ENCODE measurements at regions not wholly inside any gene's neighbourhood (a gene's known extent, or its start where the extent isn't known, plus 50 kb on each side); places are given as distances from the start of the nearest gene placed in this dataset.

DNA sequence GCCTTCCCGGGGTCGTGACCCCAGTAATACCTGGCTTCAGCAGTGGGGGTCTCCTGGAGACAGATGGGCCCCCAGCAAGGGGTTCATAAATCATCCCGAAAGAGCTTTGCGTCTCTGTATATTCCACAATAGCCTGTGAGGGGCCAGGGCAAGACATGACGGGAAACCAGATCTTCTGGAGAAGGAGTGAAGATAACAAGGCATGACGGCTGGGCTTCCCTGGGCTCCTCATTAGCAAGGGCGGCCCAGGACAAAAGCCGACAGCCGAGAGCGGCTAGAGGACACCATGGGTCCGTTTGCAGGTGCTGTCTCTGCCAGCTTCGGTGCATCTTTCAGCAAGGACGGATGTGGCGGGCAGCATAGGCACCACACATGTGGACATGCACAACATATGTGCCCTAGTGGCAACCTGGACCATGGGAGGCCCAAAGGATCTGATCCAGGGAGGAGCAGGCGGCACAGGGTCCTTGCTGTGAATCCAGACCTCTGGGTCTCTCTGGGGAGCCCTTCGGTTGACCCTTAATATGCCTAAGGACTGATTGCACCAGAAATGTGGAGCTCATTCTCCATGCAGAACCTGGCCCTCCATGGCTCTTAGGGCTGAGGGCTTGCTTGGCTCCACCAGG is 136.9 kb upstream of the FOXF1 start:
- no peaks in the 10 kb centered on the region for H3K9me3 ChIP-seq (ENCODE audit: severe bottlenecking)
- TF ChIP-seq, protein P1, sequence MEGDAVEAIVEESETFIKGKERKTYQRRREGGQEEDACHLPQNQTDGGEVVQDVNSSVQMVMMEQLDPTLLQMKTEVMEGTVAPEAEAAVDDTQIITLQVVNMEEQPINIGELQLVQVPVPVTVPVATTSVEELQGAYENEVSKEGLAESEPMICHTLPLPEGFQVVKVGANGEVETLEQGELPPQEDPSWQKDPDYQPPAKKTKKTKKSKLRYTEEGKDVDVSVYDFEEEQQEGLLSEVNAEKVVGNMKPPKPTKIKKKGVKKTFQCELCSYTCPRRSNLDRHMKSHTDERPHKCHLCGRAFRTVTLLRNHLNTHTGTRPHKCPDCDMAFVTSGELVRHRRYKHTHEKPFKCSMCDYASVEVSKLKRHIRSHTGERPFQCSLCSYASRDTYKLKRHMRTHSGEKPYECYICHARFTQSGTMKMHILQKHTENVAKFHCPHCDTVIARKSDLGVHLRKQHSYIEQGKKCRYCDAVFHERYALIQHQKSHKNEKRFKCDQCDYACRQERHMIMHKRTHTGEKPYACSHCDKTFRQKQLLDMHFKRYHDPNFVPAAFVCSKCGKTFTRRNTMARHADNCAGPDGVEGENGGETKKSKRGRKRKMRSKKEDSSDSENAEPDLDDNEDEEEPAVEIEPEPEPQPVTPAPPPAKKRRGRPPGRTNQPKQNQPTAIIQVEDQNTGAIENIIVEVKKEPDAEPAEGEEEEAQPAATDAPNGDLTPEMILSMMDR (IDR thresholded peaks at IDR 0.05; ENCODE audit: low read depth, low read length), result no peak
- peak; percentile 9 for DNase-seq
- H3K4me3 ChIP-seq (ENCODE audit: low read depth, low read length), result no peak overlapping the region
- H3K27ac ChIP-seq, result no peak overlapping the region
- no peaks in the 10 kb centered on the region for H3K36me3 ChIP-seq
- H3K27me3 ChIP-seq (ENCODE audit: insufficient read depth, low read depth, severe bottlenecking), result no peaks in the 10 kb centered on the region

DNA sequence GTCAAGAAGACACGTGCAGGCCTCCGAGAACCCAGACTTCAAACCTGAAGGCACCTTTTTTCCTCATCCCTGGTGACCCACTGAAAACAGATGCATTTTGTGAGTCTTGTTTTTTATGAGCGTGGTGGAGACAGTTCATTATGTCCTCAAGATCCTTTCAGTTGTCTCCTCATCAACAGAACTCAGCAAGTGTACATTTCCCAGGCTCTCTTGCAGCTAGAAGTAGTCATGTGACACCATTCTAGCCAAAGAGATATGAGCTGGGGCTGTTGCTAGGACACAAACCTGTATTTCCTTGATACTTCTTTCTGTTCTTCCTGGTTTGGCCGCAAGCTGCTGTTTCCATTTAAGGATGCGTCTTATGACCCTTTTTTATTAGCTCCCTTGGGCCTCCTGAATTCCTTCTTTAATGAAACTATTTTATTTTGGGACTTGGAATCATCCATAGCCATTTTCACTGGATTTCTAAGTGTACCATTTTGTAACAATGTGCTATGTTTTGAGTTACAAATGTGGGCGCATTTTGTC is 135.7 kb upstream of the FOXF1 start:
- Histone ChIP-seq H3K27me3 (ENCODE audit: insufficient read depth, low read depth, severe bottlenecking) (no peaks in the 10 kb centered on the region), H3K36me3 (no peaks in the 10 kb centered on the region), H3K4me3 (ENCODE audit: low read depth, low read length) (no peak overlapping the region), H3K9me3 (ENCODE audit: severe bottlenecking) (no peaks in the 10 kb centered on the region), H3K27ac (no peak overlapping the region)
- no peak for DNase-seq
- TF ChIP-seq, protein P1 (IDR thresholded peaks at IDR 0.05; ENCODE audit: low read depth, low read length), result no peak

DNA sequence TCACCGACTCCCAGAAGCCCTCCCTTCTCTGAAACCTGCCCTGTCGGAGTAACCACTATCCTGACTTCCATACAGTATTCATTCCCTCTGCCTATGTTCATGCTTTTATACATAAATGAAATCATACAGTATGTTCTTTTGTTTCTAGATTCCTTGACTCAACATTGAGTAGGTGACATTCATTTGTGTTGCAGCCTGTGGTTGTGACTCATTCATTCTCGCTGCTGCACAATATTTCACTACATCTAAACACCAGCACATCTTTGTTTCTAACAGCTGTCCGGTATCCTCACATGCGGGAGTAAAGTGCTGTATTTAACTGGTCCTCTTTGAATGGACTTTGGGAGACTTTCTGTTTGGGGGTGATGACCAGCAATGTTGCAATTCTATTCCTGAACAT is 135.0 kb upstream of the FOXF1 start:
- no peaks in the 10 kb centered on the region for H3K9me3 ChIP-seq (ENCODE audit: severe bottlenecking)
- H3K36me3 ChIP-seq, result no peaks in the 10 kb centered on the region
- H3K4me3 ChIP-seq (ENCODE audit: low read depth, low read length), result no peak overlapping the region
- TF ChIP-seq, protein P1 (IDR thresholded peaks at IDR 0.05; ENCODE audit: low read depth, low read length), result no peak
- H3K27ac ChIP-seq, result no peak overlapping the region
- no peak for DNase-seq
- H3K27me3 ChIP-seq (ENCODE audit: insufficient read depth, low read depth, severe bottlenecking), result no peaks in the 10 kb centered on the region

DNA sequence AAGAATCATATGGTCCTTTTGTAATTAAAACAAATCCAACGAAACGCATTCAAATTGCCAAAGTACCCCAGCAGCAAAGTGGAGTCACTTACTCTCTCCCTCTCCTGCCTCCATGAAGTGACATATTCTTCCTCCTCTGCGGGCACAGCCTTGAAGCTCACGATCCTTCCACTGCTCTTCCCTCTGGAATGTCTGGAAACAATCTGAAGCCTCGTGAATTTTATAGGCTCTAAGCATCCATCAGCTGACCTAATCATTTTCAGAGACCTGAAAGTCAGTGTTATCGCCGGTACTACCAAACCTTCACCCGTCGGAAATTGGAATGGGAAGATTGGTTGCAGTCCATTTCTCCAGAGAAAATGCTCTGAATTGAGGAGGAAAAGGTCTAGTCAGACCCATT is 134.5 kb upstream of the FOXF1 start:
- Histone ChIP-seq H3K27me3 (ENCODE audit: insufficient read depth, low read depth, severe bottlenecking) (no peaks in the 10 kb centered on the region), H3K27ac (no peak overlapping the region), H3K36me3 (no peaks in the 10 kb centered on the region), H3K4me3 (ENCODE audit: low read depth, low read length) (no peak overlapping the region), H3K9me3 (ENCODE audit: severe bottlenecking) (no peaks in the 10 kb centered on the region)
- no peak for DNase-seq
- TF ChIP-seq, protein P1 (IDR thresholded peaks at IDR 0.05; ENCODE audit: low read depth, low read length), result no peak

DNA sequence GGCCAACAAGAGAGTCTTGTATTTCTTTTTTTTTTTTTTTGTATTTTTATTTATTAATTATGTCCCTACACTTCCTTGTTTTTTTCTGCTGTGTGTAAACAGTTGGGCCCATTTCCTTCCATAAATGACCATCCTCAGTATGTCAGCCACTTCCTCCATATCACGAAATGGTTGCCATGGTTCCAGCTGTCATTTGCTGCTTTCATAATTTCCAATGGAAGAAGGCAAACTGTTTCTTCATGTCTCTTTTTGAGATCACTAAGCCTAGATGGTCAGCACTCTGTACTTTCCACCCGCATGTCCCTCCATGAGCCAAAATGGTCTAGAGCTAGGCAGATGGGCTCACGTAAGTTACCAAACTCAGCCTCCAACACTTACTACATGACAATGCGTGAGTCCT is 133.5 kb upstream of the FOXF1 start:
- Histone ChIP-seq H3K27ac (no peak overlapping the region), H3K4me3 (ENCODE audit: low read depth, low read length) (no peak overlapping the region), H3K9me3 (ENCODE audit: severe bottlenecking) (no peaks in the 10 kb centered on the region), H3K27me3 (ENCODE audit: insufficient read depth, low read depth, severe bottlenecking) (no peaks in the 10 kb centered on the region), H3K36me3 (no peaks in the 10 kb centered on the region)
- TF ChIP-seq, protein P1 (IDR thresholded peaks at IDR 0.05; ENCODE audit: low read depth, low read length), result no peak
- no peak for DNase-seq
